GM21529 (cell line): ENCODE measurements at regions not wholly inside any gene's neighbourhood (a gene's known extent, or its start where the extent isn't known, plus 50 kb on each side); places are given as distances from the start of the nearest gene placed in this dataset.

Source experiments
- ATAC-seq: cut with Tn5 transposase; IDR thresholded peaks from one replicate; pipeline ENCODE4 v1.9.1; 2021; ENCODE audit not compliant: unreplicated experiment

DNA sequence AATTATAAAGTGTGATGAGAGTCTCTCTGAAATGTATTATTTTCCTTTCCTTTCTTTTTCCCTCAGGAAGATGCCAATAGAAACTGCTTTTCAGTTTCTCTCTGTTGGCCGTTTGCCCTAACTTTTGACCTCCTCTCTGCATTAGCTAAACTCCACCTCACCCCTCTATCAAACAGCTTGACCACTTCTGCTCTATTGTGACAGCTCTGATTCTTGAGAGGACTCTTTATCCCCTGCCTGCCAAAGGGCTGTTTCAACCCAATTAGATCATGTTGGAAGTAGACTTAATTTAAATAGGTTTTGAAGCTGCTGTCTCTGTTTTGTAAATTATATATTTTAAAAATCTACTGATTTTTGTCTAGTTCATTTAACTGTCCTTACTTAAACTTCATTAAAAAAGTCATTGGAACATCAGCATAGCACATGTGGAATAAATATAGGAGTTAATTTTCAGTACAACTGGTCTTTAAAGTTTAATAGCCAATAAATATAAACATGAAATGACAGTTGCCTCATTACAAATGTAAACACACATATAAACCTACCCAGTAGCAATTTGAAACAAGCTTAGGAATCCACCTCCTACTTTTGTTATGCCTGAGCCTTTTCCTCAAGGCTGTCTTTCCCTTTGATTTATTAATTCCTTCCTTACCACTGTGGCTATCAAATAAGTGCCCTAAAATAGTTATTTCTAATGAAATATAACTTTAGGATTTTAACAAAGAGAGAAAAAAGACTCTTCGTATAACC is 152.0 kb downstream of the CHRM3 start:
- ATAC-seq: no peak

DNA sequence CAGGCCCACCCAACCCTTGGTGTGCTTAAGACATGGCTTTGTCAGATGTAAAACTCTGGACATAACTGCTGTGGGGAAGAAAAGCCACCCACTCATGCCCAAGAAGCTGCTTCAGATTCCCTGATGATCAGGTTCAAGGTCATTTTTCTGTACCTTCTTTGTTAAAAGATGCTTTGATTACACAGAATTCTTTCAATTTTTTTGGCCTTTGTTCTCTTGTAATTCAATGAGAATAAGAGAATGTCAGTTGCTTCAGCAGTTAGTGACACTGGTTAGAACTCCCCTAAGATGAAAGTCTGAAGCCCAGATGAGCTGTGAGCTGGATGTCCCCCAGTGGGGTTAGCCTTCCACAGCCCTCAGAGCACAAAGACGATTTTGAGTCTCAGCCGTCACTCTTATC is 152.7 kb downstream of the CHRM3 start:
- ATAC-seq: no peak

DNA sequence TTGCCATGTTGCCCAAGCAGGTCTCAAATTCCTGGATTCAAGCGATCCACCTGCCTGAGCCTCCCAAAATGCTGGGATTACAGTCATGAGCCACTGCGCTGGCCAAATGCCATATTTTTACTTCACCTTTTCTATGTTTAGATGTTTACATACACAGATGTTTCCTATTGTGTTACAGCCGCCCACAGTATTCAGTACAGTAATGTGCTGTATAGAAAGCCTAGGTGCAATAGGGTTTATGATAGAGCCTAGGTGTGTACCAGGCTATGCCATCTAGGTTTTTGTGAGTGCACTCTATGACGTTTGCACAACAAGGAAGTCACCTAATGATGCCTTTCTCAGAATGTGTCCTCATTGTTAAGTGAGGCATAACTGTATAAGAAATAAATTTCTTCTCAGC is 153.4 kb downstream of the CHRM3 start:
- ATAC-seq: no peak

DNA sequence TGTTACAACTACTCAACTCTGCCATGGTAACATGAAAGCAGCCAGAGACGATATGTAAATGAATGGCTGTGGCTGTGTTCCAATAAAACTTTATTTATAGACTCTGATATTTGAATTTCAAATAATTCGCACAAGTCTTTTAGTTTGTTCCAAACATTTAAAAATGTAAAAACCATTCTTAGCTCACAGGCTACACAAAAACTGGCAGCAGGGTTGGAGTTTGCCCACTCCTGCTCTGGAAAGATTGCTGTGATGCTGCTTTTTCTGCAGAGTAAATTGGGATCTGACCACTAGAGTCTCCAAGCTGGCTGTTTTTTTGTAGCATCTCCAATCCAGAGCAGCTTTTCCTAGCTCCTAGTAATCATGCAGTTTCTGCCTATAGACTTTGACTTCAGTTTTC is 157.5 kb downstream of the CHRM3 start:
- no peak for ATAC-seq

DNA sequence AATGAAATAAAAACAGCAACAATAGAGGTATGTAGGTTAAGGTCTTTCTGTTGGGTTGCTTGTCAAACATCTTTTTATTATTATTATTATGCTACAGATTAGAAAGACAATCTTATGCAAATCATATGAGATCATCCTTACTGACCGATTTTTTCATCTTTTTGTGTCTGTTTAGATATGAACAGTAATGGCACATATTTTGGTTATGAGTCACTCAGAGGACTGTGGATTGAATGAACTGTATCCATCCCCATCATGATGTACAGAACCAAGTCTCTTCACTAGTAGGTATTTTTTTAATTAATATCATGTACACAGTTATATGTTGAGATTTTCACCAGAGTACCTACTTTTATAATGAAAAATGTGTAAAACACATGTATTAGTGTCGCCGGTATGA is 159.1 kb downstream of the CHRM3 start:
- ATAC-seq: no peak

DNA sequence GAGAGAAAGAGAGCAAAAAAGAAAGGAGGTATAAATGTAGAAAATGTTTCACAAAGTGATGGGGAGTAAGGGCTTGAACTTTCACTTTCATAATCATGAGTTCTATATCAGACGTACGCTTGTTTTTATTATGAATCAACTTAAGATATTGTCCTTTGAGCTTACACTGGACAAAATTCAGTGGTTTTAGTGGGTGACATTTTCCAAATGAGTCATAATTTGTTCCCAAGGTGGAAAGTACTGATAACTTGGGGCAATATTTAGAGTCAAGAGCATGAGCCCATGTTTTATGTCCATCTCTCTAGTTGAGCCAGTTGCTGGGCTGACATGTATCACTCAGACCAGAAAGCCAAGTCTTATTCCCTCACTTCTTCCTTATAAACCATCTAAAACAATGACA is 161.6 kb downstream of the CHRM3 start:
- no peak for ATAC-seq

DNA sequence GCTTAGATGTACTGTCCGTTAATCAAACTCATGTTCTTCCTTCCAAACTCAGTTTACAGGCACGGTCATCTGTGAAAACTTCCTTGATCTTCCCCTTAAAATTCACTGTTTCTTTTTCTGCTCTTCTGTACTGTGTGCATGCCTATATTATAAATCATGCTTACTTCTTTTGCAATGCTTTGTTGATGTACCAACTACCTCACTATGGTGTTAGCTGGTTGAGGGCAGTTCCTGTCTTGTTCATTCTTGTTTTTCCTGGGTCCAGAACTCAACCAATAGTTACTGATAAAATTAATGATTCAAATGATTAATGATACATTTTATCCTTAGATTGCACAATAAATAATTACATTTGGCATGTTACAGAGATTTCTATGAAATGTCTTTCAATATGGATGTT is 163.8 kb downstream of the CHRM3 start:
- no peak for ATAC-seq

DNA sequence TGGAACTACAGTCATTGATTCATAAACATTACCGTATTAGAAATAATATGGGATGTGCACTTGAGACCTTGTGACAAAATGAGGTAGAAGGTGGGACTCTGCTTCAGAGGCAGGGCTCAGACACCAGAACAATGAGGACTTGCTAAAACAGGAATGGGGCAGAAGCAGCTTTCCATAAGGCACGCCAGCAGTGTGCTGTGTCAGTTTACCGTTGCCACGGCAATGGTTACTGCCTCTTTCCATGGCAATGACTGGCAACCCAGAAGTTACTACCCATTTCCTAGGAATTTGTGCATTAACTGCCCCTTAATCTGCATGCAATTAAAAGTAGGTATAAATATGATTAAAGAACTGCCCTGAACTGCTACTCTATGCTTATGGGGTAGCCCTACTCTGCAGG is 169.0 kb downstream of the CHRM3 start:
- no peak for ATAC-seq

DNA sequence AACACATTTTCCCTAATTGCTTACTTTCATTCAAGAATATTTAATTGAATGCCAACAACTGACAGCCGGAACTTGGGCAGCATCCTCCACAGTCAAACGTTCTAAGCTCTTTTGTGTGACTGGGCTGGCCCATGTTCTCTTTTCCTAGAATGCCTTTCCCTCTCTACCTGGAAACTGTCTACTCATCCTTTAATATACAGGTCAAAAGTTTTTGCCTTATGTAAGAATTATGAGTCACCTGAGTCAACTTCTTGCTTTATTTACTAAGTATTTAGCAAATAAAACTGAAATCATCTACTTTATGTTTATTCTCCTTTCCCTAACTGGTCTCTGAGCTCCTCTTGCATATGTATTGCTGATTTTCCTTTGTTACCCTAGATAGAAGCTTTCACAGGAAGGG is 172.2 kb downstream of the CHRM3 start:
- no peak for ATAC-seq

DNA sequence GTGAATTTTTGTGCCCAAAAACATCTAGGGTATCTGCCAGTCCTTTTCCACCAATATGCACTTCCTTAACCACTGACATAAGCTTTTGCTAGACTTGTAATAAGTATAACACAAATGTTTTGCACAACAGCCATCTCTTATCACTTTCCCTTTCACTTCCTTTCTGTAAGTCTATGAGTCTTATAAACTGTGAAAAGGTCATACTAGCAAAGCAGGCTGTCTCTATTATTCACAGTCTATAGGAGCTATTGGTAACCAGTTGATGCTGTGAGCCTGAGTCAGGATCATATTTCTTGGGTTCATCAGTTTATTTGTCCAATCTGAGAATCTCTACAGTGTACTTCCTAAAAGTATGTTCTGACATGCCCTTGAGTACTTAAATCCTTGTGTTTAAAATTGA is 172.6 kb downstream of the CHRM3 start:
- ATAC-seq: no peak

DNA sequence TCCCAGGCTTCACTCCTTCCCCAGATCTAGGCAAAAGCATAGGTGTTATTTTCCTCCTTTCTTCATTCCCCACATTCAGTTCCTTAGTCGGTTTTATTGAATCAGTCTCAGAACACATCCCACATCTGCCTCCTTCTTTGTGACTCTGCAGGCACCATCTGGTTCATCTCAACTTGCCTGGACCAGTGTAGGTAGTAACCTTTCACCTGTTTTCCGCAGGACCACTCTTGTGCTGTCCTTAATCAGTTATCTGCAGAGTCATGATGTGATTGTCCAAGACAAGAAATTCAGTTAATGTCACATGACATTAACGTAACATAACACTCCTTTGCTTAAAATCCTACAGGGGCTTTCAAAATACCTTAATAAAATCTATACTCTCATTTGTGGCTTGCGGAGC is 174.6 kb downstream of the CHRM3 start:
- ATAC-seq: no peak

DNA sequence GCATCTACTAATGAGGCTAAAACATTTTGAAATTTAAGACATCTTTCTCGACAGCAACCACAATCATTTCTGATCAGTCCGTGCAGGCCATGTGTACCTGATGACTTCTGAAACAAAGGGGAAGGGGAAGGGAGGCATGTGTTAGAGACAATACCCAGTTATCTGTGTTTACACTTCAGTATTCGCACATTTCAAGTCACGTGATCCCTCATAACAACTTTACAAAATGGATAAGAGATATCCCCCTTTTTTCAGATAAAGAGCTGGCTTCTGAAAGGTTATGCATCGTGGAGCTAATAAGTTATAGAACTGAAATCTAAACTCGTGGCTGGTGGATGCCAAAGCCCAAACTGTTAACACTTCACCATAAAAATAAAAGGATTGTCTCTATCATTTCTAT is 175.7 kb downstream of the CHRM3 start:
- ATAC-seq: no peak

DNA sequence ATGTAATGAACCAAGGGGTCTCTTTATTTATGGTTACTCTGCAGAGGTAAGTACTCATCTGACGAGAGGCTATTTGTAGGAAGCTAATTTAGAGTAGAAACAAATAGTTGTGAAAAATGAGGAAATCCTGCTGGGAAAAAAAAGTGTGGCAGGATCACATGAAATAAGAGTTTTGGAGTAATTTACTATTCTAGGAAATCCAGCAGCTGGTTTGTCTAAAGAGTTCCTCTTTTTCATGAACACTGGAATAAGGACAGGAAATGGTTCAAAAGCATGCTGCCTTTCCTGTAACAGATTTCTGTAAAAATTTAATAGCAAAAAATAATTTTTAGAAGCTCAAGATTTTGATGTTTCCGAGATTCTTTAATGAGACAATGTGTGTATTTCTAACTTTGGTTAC is 177.3 kb downstream of the CHRM3 start:
- no peak for ATAC-seq

DNA sequence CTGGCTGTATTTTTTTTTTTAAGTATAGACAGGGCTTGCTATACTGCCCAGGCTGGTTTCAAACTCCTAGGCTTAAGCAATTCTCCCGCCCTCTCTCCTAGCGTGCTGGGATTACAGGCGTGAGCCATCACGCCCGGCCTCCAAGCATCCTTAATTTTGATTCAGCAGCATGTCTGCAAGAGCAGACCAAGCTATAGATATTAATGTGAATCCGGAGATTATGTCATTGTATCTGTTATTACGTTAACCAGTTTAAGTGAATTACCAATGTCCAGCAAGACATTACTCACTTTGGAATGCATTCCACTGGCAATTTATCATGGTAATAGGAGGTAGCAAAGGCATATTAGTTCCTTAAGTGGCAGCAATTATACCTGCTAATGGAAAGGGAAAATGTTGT is 179.7 kb downstream of the CHRM3 start:
- no peak for ATAC-seq

DNA sequence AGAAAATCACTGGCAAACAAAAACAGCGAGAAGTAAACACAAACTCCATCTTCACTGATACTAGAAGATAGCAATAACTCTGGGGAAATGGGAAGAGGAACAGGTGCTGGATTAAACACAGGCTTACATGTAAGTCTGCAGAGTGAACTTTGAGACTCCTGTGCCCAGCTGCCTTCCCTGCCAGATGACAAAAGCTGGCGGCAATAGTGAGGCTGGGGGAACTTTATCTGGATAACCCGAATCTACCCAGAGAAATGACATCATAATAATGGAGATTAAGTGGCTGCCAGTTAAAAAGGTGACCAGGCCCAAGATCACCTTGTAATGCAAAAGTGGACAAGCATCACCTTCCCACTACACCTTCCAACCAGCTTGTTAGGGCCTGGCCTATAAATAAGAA is 184.5 kb downstream of the CHRM3 start:
- no peak for ATAC-seq

DNA sequence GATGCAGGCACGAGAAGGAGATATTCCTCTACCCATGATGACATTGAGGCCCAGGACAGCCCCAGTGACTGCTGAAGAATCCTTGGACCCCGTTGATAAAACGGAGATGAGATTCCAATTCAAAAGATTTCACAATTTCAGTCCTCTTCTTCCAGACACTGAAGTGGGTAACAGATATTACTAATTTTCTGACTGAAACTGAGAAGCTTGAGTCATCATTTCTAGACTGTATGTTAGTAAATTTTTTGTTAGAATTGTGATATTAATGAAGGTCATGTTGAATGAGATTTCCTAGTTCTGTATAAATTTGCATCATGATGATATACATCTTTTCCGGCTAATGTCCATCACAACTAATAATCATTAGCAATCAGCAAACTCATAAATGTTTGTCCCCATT is 185.8 kb downstream of the CHRM3 start:
- no peak for ATAC-seq

DNA sequence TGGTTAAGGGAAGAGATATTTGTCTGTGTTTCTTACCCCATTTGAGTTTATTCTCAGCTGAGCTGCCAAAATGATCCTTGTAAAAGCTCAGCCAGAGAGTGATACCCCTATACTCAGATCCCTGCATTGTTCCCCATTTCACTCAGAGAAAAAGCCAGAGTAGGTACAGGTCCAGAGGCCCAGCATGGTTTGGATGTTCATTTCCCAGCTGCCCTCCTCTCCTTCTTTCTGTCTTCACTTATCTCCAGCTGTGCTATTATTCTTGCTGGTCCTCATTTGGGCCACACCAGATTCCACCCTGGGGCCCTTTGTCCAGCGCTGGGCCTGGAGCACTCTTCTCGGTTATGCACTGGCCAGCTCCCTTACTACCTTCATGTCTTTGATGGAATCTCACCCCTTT is 187.7 kb downstream of the CHRM3 start:
- ATAC-seq: no peak

DNA sequence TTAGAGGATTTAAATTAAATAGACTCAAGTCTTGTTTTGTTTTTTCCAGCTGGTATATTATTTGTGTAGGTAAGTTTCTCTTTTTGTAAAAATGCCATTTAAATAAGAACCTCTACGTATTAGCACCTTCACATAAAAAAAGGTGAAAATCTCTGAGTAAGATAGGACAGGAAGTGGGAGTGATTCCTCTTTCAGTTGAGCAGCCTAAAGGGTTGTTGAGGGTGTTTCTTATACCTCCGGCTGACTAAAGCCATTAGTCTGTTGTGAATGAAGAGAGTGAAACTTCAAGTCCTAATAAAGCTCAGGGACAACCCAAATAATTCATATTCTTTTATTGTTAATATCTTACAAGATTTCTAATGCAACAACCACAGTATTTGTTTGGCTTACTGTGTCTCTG is 188.7 kb downstream of the CHRM3 start:
- no peak for ATAC-seq

DNA sequence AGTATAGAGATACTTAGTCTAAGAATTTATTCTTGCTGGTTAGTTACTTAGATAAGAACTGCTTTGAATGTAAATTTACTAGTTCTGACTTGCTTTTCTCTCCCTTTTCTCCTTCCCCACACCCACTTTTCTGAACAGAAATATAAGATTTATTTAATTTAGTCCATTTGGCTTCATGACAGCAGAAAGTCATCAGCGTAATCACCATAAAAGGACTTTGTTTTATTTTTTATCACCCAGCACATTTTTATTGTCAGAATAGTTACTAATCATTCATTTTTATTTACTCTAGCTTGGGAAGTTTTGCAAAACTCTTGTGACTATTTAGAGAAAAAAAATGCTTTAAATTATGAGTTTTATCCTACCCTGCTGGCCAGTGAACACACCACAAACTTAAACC is 197.2 kb downstream of the CHRM3 start:
- no peak for ATAC-seq

DNA sequence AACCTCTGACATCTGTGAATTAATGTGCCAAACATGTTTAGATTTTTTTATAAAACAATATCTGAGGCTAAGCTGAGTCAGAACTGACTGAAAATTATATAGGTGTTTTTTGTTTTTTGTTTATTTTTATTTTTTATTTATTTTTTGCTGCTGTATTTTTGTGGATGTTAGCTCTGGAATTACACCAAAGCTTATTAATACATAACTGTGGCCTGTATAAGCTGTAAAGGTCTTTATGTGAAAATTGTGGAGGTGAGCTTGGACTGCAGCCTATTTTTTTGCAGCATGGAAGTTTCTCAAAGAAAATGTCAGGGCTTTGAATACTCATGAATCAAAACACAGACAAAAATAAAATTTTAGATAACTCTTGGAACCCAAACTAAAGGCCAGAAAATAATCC is 199.8 kb downstream of the CHRM3 start:
- ATAC-seq: no peak

DNA sequence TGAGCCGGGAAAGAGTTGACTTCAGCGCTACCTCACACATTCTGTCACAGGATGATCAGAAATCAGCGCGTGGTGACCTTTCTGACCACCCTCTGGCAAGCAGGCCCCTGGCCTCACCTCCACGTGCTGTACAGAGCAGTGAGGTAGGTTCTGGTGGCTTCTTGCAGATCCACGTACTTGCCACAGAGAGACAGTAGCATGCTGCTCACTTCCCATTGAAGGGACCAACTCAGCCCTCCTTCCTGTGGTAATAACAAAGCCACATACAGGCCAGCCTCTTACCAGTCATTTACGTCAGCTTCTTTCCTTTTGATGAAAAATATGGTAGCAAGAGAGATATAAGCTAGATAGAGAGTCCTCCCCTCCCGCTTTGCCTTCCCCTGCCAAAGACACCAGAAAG is 200.7 kb downstream of the CHRM3 start:
- ATAC-seq: no peak

DNA sequence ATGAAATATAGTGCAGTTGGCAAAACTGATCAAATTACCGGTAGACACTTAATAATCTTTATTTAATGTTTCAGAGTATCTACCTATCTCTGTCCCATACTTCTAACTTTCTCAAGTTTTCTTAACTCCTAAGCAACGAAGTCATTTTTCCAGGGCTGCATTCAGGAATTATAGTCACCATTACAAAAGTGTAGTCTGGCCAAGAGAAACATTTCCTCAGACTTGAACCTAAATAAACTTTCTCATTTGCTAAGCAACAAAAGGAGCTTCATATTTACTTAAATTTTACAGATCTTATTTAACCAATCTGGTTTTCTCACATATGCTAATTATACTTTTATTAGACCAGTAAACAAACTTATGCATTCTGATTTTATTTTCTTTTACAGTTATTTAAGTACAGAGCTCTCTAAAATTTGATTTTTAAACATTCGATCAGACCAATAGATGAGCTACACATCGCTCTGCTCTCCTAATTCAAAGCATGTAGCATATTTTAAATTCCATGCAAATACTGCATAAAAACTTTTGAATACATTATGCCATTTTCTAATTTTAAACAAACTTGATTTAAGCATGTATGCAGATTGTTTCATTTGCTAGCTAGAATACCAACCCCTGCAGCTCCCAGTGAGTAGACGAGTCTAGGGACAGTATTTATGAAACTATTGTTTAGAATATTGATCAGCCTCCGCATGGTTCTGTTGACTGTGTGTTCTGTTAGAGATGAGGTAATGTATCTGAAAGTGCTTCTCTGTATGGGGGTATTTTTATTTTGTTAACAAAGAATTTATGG is 201.4 kb downstream of the CHRM3 start:
- no peak for ATAC-seq

DNA sequence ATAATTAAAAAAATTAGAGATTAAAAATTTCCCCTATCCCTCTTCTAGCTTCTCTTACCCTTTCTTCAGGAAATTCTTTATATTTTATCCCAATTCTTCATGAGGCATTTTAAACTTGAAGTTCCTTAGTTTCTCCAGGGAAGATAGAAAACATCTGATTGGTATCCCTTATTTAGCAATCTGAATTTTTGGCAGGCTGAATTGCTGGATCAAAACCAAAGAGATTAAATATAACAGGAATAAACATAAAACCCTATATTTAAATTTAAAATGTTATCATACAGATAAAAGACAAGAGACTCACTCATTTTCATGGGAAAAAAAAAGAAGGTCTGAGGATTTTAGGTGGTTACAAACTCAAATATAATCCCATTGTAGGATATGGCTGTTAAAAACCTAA is 204.2 kb downstream of the CHRM3 start:
- ATAC-seq: no peak
